ENCODE measurements at regions not wholly inside any gene's neighbourhood (a gene's known extent, or its start where the extent isn't known, plus 50 kb on each side); places are given as distances from the start of the nearest gene placed in this dataset.
A peak's percentile ranks its signal among the peaks of the same experiment; 100 is the strongest.
"Not testable (repeated sequence)": the region's sequence is repeated elsewhere in the genome, so short reads cannot be mapped to it uniquely, and the experiment has no call there.

DNA sequence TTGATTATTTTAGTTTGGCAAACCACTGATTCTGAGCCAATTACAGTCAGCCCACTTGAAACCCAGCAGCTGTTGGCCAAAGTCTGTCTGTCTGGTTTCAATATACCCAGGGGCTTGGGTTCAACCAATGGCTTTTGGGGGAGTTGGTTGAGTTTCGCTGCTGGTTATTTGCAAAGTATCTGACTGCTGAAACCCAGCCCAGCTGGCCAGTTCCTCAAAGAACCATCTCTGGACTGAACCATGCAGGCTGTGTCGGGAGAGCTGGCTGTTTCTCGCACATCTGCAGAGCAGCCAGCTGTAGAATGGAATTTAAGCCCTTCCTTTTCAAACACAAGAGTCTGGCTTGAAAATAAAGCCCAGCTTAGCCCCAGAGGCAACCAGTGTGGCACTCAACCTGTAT, 66.0 kb upstream of the PAX7 start:
- DNase-seq: no peak

DNA sequence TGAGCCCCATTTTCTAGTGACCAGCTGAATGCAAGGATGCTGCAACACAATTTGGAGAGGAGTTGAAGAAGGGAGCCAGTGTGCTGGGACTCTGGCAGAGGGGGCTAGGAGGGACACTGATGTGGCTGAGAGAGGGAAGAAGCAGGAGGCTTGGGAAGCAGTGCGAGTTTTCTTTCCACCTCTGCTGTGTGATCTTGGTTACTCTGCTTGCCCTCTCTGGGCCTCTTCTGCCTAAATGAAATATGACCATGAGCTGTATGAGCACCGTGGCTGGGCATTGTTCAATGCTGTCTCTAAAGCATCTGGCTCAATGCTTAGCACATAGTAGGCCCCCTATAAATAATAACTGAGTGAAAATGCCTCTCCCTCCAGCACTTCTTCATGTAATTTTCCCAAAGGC, 65.3 kb upstream of the PAX7 start:
- no peak for DNase-seq

DNA sequence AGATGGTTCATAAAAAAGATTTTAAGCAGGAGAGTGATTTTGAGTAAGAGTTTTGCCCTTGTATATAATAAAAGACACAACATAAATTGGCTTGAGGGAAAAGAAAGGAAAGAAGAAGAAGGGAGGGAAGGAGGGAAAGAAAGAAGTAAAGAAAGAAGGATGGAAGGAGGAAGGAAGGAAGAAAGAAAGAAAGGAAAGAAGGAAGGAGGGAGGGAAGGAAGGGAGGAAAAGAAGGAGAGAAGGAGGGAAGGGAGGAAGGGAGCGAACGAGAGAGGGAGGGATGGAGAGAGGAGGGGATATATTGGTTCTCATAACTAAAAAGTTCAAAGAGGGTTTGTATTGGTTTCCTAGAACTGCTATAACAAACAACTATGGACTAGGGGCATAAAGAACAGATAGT, 62.2 kb upstream of the PAX7 start:
- DNase-seq: no peak

DNA sequence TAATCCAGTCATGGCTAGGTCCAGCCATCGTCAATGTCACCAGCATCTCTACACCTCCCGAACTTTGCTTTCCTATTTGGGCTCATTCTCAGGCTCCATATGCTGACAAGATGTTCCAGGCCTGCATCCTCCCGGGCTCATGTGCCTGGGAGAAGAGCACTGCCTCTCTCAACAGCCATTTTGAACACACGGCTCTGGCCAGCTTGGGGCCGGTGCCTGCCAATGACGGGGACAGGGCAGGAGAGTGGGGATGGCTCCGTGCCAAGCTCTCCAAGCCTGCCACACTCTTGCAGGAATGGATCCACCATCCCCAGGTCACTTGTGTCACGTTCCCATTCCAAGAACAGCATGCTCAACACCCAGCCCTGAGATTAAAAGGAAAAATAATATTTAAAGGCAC, 61.4 kb upstream of the PAX7 start:
- DNase-seq: no peak

DNA sequence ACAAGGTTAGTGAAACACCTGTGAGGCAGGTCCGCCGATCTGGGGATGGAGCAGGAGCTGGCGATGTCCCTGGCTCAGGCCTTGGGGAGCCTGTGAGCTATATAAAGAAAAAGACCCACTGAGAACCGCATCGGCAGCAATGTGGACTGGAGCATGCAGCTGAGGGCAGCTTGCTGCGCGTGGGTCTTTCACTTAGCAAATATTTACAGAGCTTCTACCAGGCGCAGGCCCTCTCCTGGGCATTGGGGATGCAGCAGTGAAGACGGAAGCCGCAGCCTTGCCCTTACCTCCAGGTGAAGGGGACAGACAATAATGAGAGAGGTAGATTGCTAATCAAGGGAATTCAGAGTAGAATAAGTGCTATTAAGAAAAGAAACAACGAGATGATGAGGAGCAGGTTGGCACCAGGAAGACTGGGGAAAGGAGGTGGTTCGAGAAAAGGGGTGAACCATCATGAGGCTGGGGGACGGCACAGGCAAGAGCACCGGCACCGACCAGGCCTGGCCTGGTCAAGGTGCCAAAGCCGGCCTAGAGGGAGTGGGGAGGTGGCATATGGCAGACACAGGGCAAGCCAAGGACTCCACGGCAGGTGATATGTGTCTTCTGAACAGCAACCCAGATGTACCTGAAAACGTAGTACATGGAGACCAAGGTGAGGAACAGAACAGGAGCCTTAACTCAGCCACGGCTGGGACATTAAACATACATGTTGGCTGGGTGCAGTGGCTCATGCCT, 60.7 kb upstream of the PAX7 start:
- no peak for DNase-seq

DNA sequence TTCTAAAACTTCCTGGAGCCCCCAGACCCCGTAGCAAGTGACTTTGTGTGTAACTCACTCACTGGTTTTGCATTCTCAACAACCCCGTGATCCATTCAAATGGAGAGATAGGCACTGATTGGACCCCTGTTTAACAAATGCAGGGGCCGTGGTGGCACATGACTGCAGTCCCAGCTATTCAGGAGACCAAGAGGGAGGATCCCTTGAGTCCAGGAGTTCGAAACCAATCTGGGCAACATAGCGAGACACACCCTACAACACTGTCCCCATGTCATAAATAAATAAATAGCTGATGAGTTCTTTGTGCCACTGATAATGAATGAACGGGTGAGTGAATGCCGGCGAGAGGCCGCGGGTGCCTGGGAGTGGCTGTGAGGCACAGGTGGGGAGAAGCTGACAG, 59.4 kb upstream of the PAX7 start:
- DNase-seq: no peak

DNA sequence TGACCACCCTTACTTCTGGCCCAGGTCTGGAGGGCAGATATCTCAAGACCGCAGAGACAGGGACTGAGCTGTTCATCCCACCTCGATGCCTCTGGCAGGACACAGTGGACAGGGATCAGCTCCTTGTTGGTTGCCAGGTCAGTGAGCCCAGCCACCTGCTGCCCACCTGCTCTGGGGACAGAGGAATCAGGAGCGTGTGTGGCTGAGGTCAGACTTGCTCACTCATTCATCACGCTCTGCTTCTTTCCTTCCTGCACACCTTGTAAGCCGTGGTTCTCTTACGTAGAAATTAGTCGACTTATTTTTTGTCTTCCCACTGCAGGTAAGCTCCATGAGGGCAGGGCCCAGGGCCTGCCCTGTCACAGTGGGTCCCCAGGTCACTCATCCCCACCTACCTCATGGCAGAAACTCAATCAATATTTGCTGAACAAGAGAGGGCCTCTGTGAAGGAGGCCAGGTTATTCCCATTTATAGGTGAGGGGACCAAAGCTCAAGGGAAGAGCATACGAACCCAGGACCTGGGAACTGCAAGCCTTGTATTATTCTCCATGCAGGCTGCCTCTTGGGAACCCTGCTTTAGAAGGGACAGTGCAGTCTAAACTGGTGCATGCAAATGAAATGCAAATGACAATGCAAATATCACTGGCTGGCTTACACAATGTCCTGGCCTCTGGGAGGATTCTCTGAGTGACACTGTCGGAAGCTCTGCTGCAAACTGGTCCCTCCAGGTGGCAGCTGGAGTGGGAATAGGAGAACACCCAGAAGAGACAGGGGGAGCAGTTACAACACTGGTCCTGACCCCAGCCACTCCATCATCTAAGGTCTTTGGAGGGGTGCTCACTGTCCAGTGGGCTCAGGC, 58.4 kb upstream of the PAX7 start:
- no peak for DNase-seq

DNA sequence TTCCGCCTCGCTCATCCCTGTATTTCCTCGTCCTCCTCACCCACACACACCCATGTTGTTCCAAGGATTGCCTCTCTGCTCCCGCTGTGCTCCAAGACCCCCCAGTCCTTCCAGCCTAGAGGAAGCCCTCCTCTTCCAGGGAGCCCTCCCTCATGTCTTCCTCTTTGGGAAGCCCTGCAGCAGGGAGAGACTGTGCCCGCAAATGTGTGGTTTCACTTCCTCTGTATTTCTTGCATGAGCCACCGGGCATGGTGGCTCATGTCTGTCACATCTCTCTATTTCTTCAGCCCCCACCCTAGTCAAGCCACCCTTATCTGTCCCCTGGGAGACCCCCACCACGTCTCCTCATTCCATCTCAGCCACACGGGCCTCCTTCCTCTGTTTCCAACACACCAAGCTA, 57.5 kb upstream of the PAX7 start:
- DNase-seq: no peak

DNA sequence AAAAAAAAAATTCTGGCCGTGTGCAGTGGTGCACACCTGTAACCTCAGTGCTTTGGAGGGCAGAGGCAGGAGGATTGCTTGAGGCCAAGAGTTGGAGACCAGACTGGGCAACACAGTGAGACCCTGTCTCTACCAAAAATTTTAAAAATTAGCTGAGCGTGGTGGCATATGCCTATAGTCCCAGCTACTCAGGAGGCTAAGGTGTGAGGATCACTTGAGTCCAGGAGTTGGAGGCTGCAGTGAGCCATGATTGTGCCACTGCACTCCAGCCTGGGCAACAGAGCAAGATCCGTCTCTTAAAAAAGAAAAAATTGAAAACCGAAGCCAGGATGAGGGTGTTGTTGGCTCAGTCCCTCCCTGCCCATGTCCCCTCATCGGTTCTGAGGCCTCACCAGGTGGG, 55.9 kb upstream of the PAX7 start:
- no peak for DNase-seq

DNA sequence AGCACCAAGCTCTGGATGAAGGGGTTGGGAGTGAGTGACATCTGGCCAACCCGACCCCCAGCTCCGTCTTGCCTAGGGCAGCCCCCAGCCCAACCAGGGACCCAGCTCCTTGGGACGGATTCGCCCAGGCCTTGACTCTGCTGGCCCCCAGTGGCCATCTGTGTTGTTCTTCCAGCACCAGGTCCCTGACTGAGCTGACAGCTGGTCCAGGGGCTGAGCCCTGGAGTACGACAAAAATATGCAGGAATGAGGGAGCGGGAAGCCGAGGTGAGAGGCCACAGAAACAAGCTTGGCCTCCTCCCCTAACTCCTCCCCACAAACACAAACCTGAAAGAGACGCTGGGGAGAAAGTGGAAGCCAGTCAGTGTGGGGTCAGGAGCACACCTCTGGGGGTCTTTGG, 55.0 kb upstream of the PAX7 start:
- DNase-seq: peak; percentile 60

DNA sequence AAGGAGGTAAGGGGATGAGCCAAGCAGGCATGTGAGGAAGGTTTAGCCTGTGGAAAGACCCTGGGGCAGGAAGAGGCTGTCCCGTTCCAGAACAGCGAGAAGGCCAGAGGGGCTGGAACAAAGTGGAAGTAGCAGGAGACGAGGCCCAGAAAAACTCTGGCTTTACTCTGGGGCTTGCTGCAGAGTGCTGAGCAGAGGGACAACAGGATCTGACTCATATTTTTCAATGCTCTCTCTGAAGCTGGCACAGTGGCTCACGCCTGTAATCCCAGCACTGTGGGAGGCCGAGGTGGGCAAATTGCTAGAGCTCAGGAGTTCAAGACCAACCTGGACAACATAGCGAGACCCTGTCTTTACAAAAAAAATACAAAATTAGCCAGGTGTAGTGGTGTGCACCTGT, 52.4 kb upstream of the PAX7 start:
- no peak for DNase-seq

DNA sequence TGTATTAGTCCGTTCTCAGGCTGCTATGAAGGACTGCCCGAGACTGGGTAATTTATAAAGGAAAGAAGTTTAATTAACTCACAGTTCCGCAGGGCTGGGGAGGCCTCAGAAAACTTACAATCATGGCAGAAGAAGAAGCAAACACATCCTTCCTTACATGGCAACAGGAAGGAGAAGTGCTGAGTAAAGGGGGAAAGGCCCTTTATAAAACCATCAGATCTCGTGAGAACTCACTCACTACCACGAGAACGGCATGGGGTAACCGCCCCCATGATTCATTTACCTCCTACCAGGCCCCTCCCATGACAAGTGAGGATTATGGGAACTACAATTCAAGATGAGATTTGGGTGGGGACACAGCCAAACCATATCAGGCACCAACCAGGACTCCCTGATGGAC, 51.4 kb upstream of the PAX7 start:
- not testable (repeated sequence) for DNase-seq

DNA sequence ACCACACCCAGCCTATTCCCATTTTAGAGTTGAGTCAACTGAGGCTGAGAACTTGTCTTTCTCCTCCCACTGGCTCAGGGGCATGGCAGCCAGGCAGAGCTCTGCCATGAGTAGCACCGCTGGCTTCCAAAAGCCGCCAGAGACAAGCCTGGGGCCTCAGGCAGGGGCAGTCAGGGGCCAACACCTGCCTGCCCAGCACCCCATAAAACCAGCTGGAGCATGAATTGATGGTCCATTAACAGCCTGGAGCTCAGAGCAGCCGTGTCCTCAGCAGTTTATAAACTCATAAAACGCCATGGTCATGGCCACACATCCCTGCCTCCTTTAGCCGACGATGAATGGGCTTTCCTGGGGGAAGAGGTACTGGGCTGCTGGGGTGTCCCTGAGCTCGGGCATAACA, 50.6 kb upstream of the PAX7 start:
- no peak for DNase-seq

DNA sequence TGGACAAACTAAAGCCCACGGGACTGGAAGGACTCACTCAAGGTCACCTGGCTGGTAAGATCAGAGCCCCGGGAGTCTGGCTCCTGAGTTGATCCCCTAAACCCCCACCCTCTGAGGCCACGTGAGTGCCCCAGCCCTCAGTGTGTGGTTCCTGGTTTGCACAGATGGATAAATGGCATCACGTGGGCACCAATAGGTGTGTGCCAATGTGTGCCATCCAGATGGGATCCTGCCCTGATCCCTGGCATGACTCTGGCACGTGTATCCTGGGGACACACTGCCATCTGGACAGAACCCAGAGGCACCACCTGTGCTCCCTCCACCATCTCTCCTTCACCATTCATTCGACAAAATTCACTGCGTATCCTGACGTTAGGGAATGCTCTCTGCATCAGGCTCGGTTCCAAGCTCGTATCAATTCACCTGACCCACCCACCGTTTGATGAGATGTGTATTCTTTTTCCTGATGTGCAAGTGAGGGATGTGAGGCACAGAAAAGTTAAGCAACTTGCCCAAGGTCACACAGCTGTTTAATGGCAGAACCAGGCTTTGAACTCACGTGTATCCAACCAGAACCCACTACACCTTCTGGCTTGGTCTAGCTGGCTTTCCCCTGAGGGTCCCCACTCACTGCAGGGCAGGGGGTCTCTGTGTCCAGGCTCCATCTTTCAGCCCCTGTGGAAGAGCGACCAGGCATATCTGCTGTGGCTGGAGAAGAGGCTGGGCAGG, 49.8 kb upstream of the PAX7 start:
- no peak for DNase-seq
